HG02798 (cell line): ENCODE measurements at regions not wholly inside any gene's neighbourhood (a gene's known extent, or its start where the extent isn't known, plus 50 kb on each side); places are given as distances from the start of the nearest gene placed in this dataset.
"Not testable (repeated sequence)": the region's sequence is repeated elsewhere in the genome, so short reads cannot be mapped to it uniquely, and the experiment has no call there.

Source experiments
- ATAC-seq: cut with Tn5 transposase; IDR thresholded peaks from one replicate; pipeline ENCODE4 v1.9.1; 2021; ENCODE audit warnings: mild to moderate bottlenecking; ENCODE audit not compliant: unreplicated experiment, poor library complexity

DNA sequence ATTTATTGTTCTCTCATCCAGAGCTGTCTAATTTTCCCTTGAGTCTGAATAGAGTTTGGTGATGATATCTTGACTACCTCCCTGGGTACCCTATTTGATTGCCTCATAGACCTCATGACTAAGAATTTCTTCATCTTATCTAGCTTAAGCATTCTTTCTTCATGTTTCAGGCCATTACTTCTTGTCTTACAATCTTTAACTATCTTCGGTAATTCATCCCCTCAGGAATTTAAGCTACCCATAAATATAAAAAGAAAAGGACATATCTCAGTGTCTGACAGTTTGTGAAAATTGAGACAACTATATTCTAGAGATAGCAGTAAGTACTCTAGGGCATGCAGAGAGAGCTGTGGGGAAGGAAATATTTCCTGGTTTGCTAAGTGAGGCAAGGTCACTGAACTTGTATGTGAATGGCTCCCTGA is 466.1 kb upstream of the GRID2 start:
- no peak for ATAC-seq

DNA sequence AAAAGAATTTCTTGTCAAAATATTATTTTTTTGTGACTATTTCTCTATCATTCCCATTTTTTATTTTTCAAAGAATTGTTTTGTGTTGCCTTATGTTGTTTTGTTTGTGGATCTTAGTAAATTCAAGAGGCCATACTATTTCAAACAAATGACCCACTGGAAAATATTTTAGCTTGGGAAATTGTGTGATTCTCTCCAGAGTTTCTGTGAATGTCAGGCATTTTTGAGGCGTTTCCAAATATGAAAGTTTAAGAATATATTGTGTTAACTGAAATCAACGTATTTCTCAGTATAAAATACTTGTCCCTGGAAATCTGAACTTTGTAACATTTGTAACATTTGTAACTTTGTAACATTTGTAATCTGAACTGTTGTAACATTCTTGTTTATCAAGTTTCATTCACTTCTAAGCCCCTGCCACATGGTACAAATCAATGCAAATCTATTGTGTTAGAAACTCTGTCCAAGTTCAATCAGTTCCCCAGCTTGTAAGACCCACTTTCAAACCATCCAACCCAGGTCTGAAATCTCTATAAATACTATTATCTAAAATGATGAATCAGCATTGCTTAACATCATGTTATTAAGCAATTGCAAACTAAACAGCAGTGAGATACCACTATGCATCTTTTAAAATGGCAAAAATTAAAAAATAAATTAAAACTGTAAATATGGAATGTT is 465.4 kb upstream of the GRID2 start:
- no peak for ATAC-seq

- no peak for ATAC-seq
These were observed 463.4 kb upstream of the GRID2 start for GRCh38 chr4:91840359-91840758.

DNA sequence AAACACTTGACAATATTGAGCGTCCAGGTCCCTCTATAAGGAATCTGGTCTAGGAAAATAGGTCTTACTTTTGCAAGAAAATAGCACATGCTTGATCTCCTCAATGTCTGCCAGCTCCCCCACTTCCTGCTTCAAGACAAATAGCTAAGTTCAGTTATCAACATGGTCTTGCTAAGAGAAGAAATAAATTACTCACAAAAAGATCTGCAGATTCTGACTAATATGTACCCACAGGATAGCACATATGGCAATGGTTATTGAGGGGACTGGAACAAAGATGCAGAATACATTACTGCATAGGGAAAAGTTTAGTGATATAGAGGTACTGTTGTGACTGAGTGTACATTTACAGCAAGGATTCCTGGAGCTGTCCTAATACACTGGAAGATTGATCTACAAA is 457.5 kb upstream of the GRID2 start:
- no peak for ATAC-seq

GRCh38 chr4:91851456-91851855 is 452.3 kb upstream of the GRID2 start:
- no peak for ATAC-seq

GRCh38 chr4:91887926-91888325 is 415.8 kb upstream of the GRID2 start:
- no peak for ATAC-seq

- not testable (repeated sequence) for ATAC-seq
These were observed 412.5 kb upstream of the GRID2 start for GRCh38 chr4:91891217-91891616.

- ATAC-seq, result no peak
These were observed 409.8 kb upstream of the GRID2 start for GRCh38 chr4:91894006-91894405.

DNA sequence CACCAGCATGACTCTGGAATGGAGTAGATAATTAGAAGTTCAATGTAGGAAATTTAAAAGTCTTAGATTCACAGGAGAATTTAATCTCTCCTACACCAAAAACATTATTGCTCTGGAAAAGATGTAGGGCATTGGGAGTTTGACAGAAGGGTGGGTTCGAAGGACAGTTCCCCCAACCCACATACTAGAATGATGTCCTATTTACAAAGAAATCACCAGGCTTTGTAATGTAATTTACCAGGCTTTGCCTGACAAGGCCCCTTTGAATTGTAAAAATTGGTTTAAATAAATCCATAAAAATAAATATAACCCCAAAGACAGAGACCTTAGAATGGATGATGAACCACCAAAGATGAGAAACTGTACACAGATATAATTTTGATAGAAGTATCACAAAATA is 399.2 kb upstream of the GRID2 start:
- no peak for ATAC-seq

- no peak for ATAC-seq
These were observed 393.8 kb upstream of the GRID2 start for GRCh38 chr4:91909963-91910362.

DNA sequence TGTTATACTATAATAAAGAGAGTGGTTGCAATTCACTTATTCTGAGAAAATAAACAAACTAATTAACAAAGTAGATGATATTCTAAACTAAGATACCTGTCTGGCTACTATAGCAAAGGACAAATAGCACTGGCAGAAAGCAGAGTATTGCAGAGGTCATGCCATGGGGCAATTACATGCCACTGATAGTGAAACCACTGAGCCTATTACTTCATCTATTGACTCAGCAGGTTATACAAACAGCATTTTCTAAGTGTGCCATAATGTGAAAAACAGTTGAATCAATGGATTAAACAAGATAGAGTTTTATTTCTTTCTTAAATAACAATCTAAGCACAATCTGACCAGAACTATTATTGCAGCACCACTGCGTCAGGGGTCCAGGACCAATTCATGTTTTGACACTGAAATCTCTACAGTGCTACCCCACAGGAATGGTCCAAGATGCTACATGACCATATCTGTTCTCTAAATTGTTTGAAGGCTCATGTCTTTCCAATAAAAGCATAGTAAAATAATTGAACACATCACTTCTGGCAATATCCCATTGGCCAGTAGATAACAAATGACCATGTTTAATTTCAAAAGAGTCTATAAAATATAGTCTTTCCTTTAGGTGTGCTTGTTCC is 389.5 kb upstream of the GRID2 start:
- no peak for ATAC-seq

DNA sequence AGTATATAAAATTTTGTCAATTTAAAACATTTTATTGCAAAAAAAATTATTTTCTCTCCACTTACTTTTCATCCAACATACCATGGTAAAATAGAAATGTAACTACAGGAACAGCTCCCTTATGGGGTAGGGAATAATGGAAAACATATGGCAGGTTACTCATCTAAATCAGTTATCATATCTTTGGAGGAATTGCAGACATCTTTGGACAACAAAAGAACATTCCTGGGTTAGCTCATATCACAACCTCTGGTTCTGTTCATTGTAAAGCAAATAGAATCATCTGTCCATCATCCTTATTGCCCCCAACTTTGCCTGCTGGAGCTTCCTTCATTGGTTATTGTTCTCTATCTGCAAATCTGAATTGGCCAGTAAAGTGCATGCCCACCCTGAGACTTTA is 387.5 kb upstream of the GRID2 start:
- no peak for ATAC-seq

DNA sequence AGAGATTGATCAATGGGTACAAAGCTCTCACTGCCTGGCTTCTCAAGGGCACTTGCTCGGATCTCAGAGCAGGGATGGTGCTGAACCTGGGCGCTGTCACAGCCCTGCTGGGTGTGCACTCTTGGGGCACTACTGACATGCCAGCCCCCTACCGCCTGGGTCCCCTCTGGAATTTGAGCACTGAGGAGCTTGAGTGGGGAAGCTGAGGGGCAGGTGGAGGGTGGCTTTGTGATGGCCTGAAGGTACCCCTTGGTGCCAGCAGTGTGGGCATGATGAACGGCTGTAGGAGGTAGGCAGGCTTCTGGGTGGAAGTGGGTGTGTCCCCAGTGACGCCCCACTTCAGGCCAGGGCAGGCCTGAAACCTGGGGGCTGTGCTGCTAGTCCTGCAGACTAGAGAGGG is 379.1 kb upstream of the GRID2 start:
- ATAC-seq, result no peak

- no peak for ATAC-seq
These were observed 368.5 kb upstream of the GRID2 start for GRCh38 chr4:91935217-91935616.

DNA sequence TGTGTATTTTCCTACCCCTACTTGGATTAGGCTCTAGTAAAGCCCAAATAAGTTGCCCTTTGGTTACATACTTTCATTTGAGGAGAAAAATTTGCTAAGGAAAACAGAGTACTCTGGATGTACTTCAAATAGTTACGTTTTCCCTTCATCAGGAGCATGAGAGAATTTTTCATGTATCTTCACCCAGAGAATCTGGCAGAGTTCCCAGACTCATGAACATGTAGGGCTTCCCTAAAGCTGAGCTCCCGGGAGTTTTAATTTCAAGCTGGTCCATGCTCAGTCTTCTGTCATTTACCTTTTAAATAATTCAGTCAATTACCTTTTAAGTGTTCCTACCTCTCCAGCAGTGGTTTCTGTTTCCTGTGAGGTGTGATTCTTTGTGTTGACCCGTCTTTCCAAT is 367.5 kb upstream of the GRID2 start:
- no peak for ATAC-seq

DNA sequence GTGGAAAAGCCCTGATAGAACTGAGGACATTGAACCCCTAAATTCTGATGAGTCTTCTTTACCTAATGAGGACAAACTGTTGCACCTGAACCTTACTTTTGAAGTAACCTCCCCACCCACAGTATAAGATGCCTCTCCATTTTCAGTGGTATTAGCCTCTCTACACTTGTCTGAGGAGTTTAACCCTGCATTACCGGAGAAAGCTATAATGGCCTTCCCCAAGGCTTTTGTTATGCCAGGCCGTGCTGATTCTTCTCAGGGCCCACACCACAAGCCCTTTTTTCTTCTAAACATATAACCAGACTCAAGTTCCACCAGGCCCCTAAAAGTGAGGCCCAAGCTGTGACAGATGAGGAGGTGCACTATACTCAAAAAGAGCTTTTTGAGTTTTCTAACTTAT is 345.8 kb upstream of the GRID2 start:
- no peak for ATAC-seq

GRCh38 chr4:91958596-91958995 is 345.2 kb upstream of the GRID2 start:
- ATAC-seq, result no peak

GRCh38 chr4:91961504-91961903 is 342.3 kb upstream of the GRID2 start:
- ATAC-seq, result no peak

DNA sequence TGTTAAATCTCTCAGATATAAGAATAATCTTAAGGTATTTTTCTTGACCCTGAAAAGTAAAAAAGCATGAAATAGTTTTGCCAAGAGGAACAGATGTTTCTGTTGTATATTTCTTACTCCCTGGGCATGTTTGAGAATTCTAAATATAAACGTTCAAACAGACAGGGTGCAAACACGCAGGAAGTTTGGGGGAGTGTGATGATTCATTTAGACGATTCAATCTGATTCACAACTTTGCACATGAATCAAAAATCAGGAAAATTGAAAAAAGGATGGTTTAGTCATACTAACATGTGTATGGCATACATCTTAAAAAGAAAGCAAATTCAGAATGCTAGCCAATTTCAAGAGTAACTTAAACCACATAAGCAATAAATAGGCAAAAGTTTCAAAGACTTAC is 340.3 kb upstream of the GRID2 start:
- no peak for ATAC-seq

GRCh38 chr4:91965166-91965565 is 338.6 kb upstream of the GRID2 start:
- no peak for ATAC-seq

DNA sequence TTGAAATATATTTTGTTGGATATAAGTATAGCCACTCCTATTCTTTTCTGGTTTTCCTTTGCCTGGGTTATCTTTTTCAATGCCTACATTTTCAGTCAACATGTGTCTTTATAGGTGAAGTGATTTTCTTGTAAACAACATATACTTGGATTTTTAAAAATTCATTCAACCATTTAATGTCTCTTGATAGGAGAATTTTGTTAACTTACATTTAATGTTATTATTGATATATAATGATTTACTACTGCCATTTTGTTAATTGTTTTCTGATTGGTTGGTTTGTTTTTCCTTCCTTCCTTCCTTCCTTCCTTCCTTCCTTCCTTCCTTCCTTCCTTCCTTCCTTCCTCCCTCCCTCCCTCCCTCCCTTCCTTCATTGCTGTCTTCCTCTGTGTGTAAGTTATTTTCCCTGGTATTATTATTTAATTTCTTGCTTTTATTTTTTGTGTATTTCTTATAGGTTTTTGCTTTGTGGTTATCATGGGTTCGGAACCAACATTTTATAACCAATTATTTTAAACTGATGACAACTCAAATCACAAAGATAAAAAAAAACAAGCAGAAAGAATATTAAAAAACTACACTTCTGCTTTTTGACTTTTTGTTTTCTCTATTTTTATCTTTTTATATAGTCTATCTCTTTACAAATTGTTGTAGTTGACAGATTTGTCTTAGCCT is 330.1 kb upstream of the GRID2 start:
- no peak for ATAC-seq

- no peak for ATAC-seq
These were observed 319.3 kb upstream of the GRID2 start for GRCh38 chr4:91984466-91984865.
